Vagina (tissue), 2 donors: ENCODE measurements at regions not wholly inside any gene's neighbourhood (a gene's known extent, or its start where the extent isn't known, plus 50 kb on each side); places are given as distances from the start of the nearest gene placed in this dataset.

Experiments used
- CTCF ChIP-seq, 3 experiments: fragments of 450-650 bp in 2 of 3; fragments of 200-600 bp in 1 of 3; sonication (generic) in 1 of 3; IDR thresholded peaks; one replicate each; pipeline ENCODE4 v1.5.1; 2017 to 2019; ENCODE audit warnings: antibody characterized with exemption in 3 of 3, mild to moderate bottlenecking in 2 of 3, moderate library complexity in 2 of 3
- POLR2A ChIP-seq, 2 donors: fragments of 450-650 bp; IDR thresholded peaks; one replicate each; pipeline ENCODE4 v1.6.1; 2017; ENCODE audit warnings: antibody characterized with exemption in 2 of 2, mild to moderate bottlenecking in 2 of 2, moderate library complexity in 2 of 2
- POLR2AphosphoS5 ChIP-seq, 2 donors: sonication (generic); formaldehyde crosslinking; IDR thresholded peaks; one replicate each; pipeline ENCODE4 v1.9.0; 2017; ENCODE audit warnings: antibody characterized with exemption in 2 of 2, mild to moderate bottlenecking in 2 of 2, low read depth in 1 of 2; ENCODE audit not compliant: insufficient read depth in 1 of 2

- TF ChIP-seq CTCF (IDR thresholded peaks at IDR 0.05) (no peak), POLR2A (IDR thresholded peaks at IDR 0.05) (no peak), POLR2AphosphoS5 (IDR thresholded peaks at IDR 0.05; ENCODE audit: insufficient read depth in 1 of 2, low read depth in 1 of 2) (no peak)
These were observed 107.7 kb upstream of the DAB2 start for GRCh38 chr5:39532511-39532910.
